Mucosa of descending colon (tissue), 3 donors: ENCODE measurements at regions not wholly inside any gene's neighbourhood (a gene's known extent, or its start where the extent isn't known, plus 50 kb on each side); places are given as distances from the start of the nearest gene placed in this dataset.

Source experiments
- ATAC-seq: fragments of 200-7000 bp; cut with Tn5 transposase; one replicate; pipeline ENCODE4 v1.9.1; 2020; ENCODE audit warnings: mild to moderate bottlenecking, moderate library complexity
- DNase-seq, 3 donors: peaks; one replicate each; pipeline ENCODE4 v3.0.0-alpha.2; 2020
- H3K36me3 ChIP-seq: fragments of 200-600 bp; one replicate; pipeline ENCODE4 v1.8.0; 2021; ENCODE audit warnings: low read depth, mild to moderate bottlenecking
- H3K4me1 ChIP-seq: fragments of 200-600 bp; one replicate; pipeline ENCODE4 v1.8.0; 2021; ENCODE audit warnings: low read depth, mild to moderate bottlenecking
- H3K4me3 ChIP-seq: fragments of 200-600 bp; one replicate; pipeline ENCODE4 v1.8.0; 2021; ENCODE audit warnings: mild to moderate bottlenecking
- H3K9me3 ChIP-seq: fragments of 200-600 bp; one replicate; pipeline ENCODE4 v1.8.0; 2021; ENCODE audit warnings: mild to moderate bottlenecking
- intact Hi-C, 2 donors: fragments of 100-400 bp; cut with DNase I in 1 of 2; cut with micrococcal nuclease in 1 of 2; formaldehyde crosslinking; loops; one replicate each; pipeline versions ENCODE4 v1.11.0 to v1.11.1; 2022; cut with DNase I, micrococcal nuclease
- TF ChIP-seq, protein P1 (sequence below): fragments of 200-600 bp; IDR thresholded peaks from one replicate; pipeline ENCODE4 v1.8.0; 2022; ENCODE audit warnings: antibody characterized with exemption, mild to moderate bottlenecking
- donor health status: DM: no; HTN: no; CAD: no; lungs with moderate emphysema.
- donor health status: DM: no; HTN: no; CAD: no.
- donor health status: DM: no; HTN: yes; CAD: no.

DNA sequence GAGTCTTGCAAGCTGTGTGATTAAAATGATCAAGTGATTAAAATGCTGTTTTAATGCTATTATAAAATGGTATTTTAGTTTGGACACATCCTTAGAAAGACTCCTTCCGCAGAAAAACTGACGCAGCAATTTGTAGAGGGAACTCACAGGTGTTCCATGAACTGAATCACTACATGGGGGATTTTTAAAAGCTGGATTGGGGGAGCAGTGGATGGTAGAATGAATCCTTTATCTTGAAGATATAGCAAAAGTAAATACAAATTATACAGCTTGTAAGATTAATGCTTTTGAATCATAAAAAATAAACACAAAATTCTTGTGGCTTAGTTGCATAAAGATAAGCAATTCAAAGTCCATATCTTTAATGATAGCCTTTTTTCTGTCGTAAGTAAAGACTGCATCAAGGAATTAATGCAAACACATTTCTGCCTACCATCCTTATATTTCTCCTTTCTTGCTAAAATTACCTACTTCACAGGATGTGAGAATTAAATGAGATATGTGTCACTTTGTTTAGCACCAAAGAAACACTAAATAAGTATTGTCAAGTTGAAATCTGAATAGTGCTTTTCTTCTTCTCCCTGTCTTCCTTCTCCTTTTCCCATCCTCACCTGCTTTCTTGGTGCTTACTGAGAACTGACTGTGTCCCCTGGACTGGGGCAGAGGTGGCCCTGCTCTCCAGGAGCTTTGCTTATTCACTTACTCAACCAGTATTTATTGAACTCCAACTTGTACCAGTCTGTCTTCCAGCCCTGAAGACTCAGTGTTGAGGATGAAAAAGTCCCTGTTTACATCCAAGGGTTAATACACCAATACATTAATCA lies 61.5 kb upstream of the F3 start:
- H3K36me3 ChIP-seq: peaks cover 3% of the 10 kb centered on the region
- H3K9me3 ChIP-seq: no peaks in the 10 kb centered on the region
- H3K4me1 ChIP-seq: peaks cover 33% of the 10 kb centered on the region
- no peak overlapping the region for H3K4me3 ChIP-seq
- TF ChIP-seq, protein P1, sequence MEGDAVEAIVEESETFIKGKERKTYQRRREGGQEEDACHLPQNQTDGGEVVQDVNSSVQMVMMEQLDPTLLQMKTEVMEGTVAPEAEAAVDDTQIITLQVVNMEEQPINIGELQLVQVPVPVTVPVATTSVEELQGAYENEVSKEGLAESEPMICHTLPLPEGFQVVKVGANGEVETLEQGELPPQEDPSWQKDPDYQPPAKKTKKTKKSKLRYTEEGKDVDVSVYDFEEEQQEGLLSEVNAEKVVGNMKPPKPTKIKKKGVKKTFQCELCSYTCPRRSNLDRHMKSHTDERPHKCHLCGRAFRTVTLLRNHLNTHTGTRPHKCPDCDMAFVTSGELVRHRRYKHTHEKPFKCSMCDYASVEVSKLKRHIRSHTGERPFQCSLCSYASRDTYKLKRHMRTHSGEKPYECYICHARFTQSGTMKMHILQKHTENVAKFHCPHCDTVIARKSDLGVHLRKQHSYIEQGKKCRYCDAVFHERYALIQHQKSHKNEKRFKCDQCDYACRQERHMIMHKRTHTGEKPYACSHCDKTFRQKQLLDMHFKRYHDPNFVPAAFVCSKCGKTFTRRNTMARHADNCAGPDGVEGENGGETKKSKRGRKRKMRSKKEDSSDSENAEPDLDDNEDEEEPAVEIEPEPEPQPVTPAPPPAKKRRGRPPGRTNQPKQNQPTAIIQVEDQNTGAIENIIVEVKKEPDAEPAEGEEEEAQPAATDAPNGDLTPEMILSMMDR: no peak
- intact Hi-C loops: loop anchor here in 1 of 2 donors (10.0 kb wide), 2 partner anchors 58 to 202 kb away; partner anchors contain the start of gene F3
- ATAC-seq (peak; percentile 43), DNase-seq (no peak)

DNA sequence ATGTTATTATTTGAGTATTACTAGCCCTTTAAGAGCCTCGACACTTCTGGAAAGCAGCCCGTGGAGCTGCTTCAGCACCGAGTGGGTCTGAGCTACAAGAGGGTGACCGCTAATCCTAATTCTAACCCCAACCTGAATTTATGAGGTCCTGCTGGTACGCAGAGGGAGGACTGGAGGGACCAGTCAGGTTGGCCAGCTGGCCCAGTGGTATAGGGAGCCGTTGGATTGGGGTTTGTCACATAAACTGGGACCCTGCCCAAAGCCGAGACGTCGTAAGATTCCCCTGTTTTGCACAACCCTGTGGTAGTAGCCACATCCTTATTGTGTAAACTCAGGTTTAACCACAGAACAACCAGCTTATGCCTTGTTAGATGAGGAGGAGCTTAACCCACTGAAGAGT lies 60.8 kb upstream of the F3 start:
- intact Hi-C loops: loop anchor here in 1 of 2 donors (10.0 kb wide), 2 partner anchors 58 to 202 kb away; partner anchors contain the start of gene F3
- Histone ChIP-seq H3K4me1 (peaks cover 26% of the 10 kb centered on the region), H3K4me3 (no peak overlapping the region), H3K36me3 (peaks cover 3% of the 10 kb centered on the region), H3K9me3 (no peaks in the 10 kb centered on the region)
- DNase-seq: peak in 2 of 3 donors; percentile 40 to 59
- ATAC-seq: peak; percentile 37
- TF ChIP-seq, protein P1: no peak

DNA sequence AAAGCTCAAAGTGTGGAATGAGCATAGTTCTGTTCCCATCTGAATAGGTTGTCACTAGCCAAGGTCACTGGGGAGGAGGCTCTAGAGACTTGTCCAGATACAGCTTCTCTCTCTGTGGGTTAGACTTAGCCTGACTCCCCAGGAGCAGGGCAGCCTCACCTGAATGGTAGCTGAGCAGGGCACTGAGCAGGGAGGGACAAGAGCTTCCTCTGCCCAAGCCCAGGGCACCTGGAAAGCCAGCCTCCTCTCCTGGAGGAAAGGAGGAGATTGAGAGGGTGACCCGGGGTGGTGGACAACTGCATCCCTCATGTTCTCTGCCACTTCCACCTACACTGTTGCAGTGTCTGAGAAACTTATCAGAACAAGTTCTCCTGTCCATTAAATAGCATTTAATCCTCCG lies 59.0 kb upstream of the F3 start:
- H3K4me3 ChIP-seq: no peak overlapping the region
- intact Hi-C loops: loop anchor here in 1 of 2 donors (10.0 kb wide), 2 partner anchors 56 to 204 kb away; partner anchors contain the start of gene F3
- H3K9me3 ChIP-seq: no peaks in the 10 kb centered on the region
- H3K4me1 ChIP-seq: peaks cover 18% of the 10 kb centered on the region
- TF ChIP-seq, protein P1: no peak
- no peak for DNase-seq
- peaks cover 3% of the 10 kb centered on the region for H3K36me3 ChIP-seq
- ATAC-seq: no peak

DNA sequence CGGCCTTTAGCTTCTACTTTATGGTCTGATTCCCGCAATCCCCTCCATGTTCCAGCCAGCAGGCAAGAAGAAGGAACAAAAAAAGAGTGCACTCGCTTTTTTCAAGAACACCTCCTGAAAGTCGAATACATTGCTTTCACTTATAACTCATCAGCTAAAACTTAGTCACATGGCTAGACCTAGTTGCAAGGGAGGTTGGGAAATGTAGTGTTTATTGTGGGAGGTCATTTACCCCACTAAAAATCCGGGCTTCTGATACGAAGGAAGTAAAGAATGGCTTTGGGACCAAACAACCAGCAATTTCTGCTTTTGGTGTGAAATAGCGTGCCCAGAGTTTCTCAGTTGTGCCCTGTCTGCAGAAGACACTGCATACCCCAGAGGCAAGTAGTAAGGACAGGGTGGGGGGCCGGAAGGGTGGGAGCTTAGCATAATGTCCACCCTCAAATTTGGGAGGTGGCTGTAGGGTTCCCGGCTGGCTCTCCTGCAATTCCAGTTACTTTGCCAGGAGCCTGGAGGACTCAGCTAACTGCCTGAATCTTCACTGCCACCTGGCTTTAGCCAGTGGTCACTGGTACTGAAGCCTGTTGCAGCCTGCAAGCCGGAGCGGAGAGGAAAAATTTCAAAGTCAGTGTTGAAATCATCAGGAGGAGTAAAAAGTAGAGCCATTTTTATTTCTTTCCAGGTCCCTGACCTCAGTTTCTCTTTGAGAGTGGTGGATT lies 57.7 kb upstream of the F3 start:
- ATAC-seq: no peak

DNA sequence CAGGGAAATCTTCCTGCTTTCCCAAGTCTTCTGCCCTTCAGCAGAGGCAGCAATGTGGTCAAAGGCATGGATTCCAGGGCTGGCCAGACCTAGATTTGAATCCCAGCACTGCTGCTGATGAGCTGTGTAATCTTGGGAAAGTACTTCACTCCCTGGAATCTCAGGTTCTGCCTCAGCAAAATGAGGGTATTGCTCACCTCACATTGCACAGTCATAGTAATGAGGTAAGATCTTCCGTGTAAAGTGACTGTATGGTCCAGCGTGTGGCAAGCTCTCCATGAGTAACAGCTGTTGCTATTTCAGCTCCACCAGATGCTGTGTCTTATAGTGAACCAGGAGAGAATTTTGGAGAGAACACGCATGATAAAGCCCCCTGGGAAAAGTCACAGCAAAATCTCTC lies 56.1 kb upstream of the F3 start:
- DNase-seq: no peak
- no peak for ATAC-seq
- intact Hi-C loops: no loop called here
- Histone ChIP-seq H3K9me3 (no peaks in the 10 kb centered on the region), H3K36me3 (peaks cover under 1% of the 10 kb centered on the region), H3K4me1 (peaks cover 13% of the 10 kb centered on the region), H3K4me3 (no peak overlapping the region)
- TF ChIP-seq, protein P1: no peak

More for the DNA sequence above, 57.7 kb upstream of the F3 start:
- Histone ChIP-seq H3K4me3 (no peak overlapping the region), H3K9me3 (no peaks in the 10 kb centered on the region), H3K36me3 (peaks cover 3% of the 10 kb centered on the region), H3K4me1 (peaks cover 21% of the 10 kb centered on the region)
- intact Hi-C loops: no loop called here
- no peak for DNase-seq
- TF ChIP-seq, protein P1: no peak
